ENCODE measurements at regions not wholly inside any gene's neighbourhood (a gene's known extent, or its start where the extent isn't known, plus 50 kb on each side); places are given as distances from the start of the nearest gene placed in this dataset.

DNA sequence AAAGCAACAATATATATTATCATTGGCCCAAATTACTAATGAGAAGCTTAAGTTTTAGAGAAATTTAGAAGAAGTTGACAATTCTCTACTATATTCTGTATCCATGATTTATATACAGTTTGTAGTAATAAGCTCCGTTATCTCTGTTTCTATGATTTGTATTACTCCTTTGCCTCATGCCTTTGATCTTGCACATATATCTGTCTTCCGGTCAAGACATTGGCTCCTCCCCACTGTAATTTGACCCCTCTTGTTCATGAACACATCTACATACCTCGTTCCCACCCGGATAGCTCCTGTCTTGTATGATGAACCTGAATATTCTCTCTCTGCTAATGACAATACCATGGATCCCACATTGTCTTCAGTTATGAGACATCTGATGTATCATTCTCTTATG, 581.0 kb upstream of the RGS18 start:
- DNase-seq (ENCODE audit: low spot score) = no peak

DNA sequence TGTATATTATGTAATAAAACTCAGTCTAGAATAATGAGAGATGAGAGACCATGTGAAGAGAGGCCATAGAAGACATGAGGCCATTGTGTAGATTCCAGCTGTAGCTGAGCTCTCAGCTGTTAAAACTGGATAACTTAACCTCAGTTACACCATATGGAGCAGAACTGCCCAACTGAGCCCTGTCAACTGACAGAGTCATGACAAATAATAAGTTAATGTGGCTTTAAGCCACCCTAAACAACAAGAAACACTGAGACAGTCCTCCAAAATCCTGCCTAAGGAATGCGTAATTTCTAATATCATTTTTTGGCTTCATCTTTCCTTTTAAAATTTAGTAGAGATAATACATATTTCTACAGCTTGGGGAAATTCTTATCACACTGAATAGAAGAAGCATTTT, 580.0 kb upstream of the RGS18 start:
- no peak for DNase-seq (ENCODE audit: low spot score)

DNA sequence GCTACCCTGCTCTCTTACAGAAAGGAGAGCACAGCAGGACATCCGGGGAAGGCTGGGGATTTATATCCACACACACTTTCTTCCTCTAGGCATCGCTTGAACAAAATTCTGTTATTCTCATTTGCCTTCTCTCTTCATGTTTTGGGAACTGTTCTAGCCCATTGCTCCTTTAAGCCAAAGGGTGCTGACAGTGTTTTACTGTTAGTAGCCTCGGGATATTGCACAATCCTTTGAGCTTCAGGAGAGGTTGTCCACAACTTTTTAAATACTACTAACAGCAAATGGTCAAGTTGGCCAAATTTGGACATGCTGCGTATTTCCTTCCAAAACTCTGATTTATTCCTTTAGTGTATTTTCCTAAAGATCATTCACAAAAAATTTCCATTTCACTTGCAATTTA, 579.2 kb upstream of the RGS18 start:
- no peak for DNase-seq (ENCODE audit: low spot score)

DNA sequence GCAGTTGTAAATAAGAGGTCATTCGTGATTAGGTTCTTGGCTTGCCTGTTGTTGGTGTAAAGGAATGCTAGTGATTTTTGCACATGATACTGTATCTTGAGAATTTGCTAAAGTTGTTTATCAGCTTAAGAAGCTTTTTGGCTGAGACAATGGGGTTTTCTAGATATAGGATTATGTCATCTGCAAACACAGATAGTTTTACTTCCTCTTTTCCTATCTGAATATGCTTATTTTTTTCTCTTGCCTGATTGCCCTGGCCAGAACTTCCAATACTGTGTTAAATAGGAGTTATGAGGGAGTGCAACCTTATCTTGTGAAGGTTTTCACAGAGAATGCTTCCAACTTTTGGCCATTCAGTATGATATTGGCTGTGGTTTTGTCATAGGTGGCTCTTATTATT, 576.1 kb upstream of the RGS18 start:
- no peak for DNase-seq (ENCODE audit: low spot score)

DNA sequence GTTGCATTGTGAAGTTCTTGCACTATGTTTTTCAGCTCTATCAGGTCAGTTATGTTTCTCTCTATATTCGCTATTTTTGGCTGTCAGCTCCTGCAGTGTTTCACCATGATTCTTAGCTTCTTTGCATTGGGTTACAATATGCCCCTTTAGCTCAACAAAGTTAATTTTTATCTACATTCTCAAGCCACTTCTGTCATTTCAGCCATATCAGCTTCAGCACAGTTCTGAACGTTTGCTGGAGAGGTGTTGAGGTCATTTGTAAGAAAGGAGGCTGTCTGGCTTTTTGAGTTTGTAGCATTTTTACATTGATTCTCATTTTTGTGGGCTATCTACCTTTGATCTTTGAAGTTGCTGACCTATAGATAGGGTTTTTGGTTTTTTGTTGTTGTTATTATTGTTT, 573.2 kb upstream of the RGS18 start:
- no peak for DNase-seq (ENCODE audit: low spot score)

DNA sequence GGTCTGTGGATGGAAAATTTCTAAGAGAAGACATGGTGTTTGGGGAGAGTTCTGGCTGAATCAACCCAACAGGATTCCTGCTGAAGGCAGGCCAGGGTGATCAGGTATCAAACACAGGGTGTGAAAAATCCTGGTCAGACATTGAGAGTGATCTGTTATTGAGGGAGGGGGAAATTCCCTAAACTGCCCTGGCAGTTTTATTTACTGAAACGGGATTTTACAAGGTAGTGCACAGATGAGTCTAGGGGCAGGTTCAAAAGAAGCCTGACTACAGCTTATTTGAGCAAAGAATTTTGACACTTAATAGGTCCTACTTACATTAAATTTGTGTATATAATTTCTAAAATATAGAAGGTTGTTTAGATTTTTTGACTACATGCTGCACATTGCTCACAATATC, 569.4 kb upstream of the RGS18 start:
- DNase-seq (ENCODE audit: low spot score) = no peak

DNA sequence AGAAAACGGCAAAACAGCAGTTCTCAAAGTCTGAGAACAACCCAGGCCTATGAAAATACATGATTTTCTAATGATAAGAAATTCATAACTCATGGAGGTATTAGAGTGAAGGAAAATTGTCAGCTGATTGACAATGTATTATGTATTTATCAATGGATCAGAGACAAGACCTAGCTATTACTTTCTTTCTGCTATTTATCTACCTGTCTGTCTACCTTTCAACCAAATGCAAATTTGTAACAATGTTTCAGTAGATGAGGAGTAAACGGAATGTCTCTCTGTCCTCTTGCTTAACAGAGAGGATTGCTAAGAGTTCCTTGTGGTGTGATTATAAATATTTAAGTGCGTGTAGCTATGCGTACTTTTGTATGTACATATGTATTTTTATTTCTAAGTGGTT, 568.7 kb upstream of the RGS18 start:
- no peak for DNase-seq (ENCODE audit: low spot score)

DNA sequence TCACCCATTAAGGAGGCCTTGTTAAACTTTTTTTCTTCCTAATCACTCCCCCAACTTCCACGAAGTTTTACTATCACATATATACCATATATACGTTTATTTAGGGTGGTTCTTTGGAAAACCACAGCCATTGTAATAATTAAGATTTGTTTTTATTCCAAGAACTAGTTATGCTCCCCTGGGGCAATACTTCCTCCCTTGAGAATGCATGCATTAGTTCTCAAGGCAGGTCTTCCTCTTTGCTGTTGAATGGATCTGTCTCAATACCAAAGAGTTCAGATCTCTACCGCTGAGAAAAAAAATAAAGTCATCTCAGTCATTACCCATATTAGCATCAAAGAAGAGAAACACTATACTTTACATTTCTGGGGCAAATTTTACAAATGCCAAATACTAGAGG, 567.7 kb upstream of the RGS18 start:
- DNase-seq (ENCODE audit: low spot score) = no peak

DNA sequence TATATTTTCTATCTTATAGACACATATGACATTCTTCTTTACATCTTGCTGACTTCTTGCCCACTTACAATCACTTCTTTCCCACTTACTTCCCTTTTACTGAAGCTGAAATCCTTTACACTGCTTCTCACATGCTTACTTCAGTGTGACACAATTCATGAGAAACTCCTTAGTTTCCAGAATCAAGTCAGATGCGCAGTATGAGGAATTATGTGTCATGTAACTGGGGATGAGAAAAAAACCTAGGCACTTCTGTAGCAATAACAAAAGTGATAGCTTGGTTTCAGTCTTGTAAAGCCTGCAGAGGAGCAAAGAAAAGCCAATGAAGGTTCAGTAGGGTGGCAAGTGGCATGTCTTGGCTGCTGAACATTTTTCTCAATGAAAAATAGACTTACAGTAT, 566.2 kb upstream of the RGS18 start:
- no peak for DNase-seq (ENCODE audit: low spot score)

DNA sequence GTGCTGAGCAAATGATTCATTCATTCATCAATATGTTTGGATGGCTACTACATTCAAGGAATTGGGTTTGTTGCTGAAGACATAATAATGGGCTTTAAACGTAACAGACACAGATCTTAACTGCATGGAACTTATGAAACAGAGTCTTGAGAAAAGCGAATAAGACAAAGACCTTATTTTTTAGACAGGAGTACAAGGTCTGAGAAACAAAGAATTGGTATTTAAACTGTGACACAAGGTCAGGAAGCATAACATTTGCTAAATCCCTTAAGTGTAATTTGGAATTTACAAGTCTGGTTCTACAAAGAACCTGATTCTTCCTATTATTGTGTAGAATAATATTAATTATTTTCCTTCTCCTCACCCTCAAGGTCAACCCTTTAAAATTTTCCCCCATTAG, 565.4 kb upstream of the RGS18 start:
- DNase-seq (ENCODE audit: low spot score) = no peak

DNA sequence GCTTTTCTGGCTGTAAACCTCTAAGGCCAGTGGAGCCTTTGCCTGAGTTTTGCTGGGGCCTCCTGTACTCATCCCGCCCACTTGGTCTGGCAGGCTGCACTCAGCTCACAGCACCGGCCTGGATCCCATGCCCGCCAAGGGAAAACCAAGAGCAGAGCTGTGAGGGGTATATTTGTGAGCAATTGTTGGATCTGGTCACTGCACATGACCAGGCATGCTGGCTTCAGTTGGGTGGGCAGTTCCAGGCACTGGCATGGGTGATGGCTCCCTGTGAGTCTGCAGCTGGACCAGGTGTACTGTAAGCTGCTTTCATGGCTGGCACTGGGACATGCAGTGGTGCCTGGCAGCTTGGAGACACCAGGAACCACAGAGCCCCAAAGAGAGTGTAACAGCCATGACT, 563.1 kb upstream of the RGS18 start:
- DNase-seq (ENCODE audit: low spot score) = no peak

DNA sequence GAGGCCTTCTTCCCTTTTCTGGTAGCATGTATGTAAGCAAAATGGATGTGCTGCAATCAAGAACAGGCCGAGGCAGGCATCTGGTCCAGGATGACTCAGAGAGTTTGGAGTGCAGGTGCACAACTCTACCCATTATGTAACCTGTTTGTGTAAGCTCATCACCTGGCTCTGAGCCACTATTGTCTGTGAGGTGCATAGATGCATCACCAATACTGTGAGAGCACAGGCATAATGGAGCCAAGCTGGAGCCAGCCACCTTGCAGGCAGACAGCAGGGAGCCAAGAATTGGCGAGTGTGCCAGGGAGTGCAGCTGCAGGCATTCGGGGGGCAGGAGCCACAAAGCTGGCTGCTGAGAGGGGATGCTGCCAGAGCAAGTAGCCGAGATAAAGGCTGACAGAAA, 549.9 kb upstream of the RGS18 start:
- no peak for DNase-seq (ENCODE audit: low spot score)

DNA sequence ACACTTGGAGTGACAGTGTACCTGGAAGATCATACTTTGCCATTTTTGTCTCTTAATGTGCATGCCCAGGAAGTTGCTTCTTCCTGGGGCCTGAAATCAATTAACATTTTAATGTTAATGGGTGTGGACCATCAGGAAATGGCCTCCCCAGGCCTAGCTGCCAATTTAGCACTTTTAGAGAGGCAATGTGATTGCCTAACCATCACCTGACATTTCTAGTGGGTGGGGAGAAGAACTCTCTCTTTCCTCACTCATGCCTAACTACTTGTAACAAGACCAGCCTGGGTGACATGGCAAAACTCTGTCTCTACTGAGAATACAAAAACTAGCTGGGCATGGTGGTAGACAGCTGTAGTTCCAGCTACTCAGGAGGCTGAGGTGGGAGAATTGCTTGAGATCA, 549.0 kb upstream of the RGS18 start:
- DNase-seq (ENCODE audit: low spot score) = no peak

DNA sequence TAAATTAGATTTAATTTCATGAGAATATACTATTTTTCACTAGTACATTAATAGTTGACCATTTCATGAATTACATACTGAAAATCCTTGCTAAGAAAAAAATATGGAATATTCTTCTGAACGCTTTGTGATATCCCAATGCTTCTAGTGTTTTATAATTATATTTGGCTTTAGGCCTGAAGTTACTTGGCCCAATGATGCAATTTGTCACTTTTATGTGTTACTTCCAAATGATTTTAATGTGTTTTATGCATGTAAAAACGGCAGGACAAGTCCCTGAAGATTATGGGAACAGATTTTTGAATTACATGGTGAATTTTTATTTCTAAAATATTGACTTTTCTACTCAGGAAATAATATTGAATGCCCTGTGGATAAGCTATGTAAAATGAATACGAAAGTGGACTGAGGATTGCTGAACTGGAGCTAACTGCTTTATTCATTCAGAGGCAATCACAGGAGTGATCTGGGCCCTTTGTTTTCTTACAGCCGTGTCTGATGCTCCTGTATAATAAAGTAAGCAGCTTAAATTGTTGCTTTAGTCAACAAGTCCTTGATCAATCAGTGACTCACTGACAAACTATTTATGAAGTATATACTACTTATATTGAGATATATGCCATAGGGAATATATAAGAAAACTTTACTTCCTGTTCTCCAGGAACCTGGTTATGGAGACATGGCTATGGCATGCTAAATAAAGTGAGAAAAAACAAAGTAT, 543.0 kb upstream of the RGS18 start:
- no peak for DNase-seq (ENCODE audit: low spot score)

DNA sequence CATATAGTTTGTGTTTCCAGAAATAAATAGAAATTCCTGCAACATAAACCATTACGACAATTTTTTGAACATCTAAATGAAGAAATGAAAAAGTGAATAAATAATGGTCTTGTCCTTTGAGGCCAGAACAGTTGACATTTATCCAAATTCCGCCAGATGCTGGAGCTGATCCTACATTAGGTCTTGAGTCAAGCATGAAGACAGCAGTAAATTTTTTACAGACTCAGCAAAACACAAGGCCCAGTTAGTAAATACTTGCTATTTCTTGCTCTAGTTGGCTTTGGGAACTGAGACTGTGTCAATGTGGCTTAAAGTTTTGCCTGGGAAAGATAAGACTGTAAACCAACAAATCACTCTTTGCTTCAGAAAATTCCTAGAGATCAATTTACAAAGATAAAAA, 540.1 kb upstream of the RGS18 start:
- no peak for DNase-seq (ENCODE audit: low spot score)

DNA sequence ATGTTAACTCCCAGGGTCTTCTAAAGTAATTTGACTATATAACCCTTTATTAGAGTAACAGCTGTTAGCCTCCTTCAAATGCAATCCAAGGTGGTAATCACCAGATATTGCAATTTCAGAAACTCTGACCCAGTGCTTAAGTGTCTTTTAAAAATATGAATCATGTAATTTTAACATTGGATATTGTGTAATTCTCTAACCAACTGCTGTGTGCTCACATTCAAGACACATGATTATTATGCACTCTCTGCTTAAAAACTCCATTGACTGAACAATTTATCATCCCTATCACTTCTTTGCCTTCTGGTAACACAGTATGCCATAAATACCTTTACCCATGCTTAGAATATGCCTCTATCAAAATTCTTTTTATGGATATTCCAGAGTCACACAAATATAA, 537.4 kb upstream of the RGS18 start:
- DNase-seq (ENCODE audit: low spot score) = no peak

DNA sequence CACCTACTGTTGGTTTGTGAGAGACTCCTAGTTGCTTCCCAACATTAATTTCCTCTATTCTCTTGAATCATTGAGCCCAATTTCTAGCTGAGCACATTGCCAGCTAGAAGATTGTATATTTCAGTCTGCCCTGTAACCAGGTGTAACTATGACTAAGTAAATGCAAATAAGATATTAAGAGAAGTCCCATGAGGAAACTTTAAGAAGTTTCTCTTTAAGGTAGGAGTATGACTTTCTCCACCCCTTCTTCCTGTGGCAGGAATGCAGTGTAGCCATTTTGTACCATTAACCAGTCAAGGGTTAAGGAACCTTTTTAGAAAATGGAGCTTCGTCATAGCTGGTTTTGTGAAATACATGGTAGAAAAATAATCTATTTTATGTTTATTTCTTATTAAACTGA, 534.2 kb upstream of the RGS18 start:
- DNase-seq (ENCODE audit: low spot score) = no peak

DNA sequence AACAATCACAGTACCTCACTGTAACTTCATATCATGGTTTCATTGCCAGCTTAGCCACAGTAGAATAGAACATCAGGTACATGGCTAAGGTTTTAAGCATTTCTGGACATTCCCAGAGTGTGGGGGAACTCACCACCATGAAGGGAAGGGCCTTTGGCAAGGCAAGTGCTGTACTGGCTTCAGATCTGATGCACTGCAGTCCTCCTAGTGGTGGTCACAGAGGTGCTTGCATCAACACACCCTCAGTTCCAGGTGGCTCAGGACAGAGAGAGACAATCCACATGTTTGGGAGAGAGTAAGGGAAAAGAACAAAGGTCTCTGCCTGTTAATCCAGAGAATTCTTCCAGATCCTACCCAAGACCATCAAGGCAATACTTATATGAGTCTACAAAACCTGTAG, 528.4 kb upstream of the RGS18 start:
- no peak for DNase-seq (ENCODE audit: low spot score)

DNA sequence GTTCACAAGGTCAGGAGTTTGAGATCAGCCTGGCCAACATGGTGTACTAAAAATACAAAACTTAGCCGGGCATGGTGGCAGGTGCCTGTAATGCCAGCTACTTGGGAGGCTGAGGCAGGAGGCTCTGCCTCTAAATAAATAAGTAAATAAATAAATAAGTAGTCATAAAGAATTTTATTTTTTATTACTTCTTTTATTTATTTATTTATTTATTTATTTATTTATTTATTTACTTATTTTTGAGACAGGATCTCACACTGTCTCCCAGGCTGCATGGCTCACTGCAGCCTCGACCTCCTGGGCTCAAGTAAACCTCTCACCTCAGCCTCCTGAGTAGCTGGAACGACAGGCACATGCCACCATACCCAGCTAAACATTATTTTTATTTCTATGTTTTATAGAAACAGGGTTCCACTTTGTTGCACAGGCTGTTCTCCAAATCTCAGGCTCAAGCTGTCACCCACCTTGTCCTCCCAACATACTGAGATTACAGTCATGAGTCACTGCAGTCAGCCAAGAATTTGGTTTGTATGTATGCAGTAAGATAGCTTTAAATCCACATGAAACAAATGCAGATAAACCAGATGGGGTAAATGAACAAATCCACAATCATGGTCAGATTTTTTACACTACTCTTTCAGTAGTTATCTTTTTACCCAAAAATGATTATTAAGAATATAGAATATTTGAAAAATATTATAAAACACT, 523.3 kb upstream of the RGS18 start:
- no peak for DNase-seq (ENCODE audit: low spot score)

DNA sequence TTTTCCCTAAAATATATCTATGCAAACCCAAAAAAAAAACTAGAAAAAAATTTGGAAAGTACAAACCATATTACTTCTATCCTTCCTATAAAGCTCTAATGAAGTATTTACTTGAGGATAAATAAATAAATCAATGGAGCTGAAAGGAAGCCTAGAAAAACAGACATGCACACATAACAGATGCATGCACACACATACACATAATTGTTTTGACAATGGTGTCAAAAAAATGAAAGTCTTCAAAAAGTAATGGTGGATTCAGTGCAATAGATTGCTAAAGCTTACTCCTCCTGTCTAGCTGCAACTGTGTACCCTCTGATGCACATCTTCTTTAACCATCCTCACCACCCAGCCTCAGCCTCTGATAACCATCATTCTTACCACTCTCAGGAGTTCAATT, 521.9 kb upstream of the RGS18 start:
- DNase-seq (ENCODE audit: low spot score) = no peak

DNA sequence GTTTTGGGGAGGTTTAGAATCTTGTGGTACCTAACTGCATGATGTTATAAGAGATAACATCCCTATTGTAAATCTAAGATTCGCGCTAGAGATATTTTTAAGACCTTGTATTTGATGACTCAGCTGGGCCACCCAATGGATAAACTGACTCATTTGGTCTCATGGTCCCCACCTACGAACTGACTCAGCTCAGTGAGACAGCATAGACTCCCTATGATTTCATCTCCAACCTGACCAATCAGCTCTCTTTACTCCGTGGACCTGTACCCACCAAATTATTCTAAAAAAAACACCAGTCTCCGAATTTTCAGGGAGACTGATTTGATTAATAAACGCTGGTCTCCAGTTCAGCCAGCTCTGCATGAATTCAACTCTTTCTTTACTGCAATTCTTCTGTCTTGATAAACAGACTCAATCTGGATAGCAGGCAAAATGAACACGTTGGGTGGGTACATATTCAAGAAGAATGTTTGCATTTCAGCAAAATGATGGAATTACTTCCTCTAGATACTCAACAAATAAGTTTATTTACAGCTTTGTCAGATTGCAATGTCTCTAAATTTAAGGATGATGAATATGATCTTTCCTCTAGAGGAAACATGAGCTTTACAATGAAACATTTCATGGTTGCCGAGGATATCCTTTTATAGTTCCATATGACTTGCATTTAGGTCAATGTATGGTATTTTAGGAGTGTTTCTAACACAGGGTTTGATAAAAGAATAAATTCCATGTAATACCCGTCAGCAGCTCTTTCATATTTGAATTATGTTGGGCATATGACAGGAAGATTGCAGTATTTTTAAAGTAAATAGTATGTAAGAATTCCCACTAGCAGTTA, 516.6 kb upstream of the RGS18 start:
- no peak for DNase-seq (ENCODE audit: low spot score)

DNA sequence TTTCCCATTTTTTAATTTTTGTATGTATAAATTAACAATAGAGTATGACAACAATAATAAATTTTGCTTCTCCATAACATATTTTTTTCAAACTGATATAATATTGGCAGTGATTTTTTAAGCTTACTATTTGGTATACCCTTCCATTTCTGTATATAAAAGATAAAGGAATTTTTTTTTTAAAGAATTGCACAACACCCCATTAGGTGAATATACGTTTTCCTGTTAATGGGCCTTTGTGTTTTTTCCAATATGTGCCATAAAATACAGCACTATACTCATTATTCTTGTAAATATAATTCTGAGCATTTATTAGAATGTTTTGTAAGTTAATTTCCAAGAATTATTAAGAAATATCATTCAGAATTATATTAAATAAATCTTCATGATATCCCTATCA, 515.2 kb upstream of the RGS18 start:
- DNase-seq (ENCODE audit: low spot score) = no peak

DNA sequence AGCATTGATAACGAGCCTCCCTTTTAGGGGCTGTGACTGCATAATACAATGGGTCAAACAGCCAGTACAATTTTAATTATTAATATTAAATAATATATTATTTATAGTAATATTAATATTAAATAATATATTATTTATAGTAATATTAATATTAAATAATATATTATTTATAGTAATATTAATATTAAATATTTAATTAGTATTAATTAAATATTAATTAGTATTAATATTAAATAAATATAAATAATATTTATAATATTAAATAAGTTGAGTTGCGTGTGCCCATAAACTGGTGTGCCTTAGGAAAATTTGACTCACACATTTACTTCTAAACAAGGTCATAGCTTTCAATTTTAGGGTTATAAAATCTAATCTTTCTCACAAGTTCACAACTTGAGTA, 509.3 kb upstream of the RGS18 start:
- DNase-seq (ENCODE audit: low spot score) = no peak

Measured in SK-N-DZ (cell line).